ENCODE measurements at regions not wholly inside any gene's neighbourhood (a gene's known extent, or its start where the extent isn't known, plus 50 kb on each side); places are given as distances from the start of the nearest gene placed in this dataset.

- Histone ChIP-seq H3K36me3 (ENCODE audit: insufficient read depth, low read length) (no peaks in the 10 kb centered on the region), H3K79me2 (ENCODE audit: insufficient read depth, low read length) (no peaks in the 10 kb centered on the region), H3K4me2 (ENCODE audit: insufficient read depth, low read length) (no peak overlapping the region), H3K27ac (ENCODE audit: low read depth, low read length) (no peak overlapping the region), H3K4me3 (ENCODE audit: insufficient read depth, low read length) (no peak overlapping the region), H3K27me3 (ENCODE audit: insufficient read depth, low read length) (no peaks in the 10 kb centered on the region), H2AFZ (ENCODE audit: low read length) (no peak overlapping the region), H3K9me3 (ENCODE audit: low read depth, low read length) (no peaks in the 10 kb centered on the region), H4K20me1 (ENCODE audit: insufficient read depth, low read length) (no peaks in the 10 kb centered on the region), H3K4me1 (ENCODE audit: insufficient read depth, low read length) (no peaks in the 10 kb centered on the region)
- TF ChIP-seq CTCF (IDR thresholded peaks at IDR 0.05; ENCODE audit: extremely low read depth, low read depth, low read length): no peak
- no peak for DNase-seq (ENCODE audit: insufficient read length, low spot score, missing footprints)
Observed at GRCh38 chr16:63385714-63386432, 1349.6 kb upstream of the CDH8 start.

- no peaks in the 10 kb centered on the region for H3K9me3 ChIP-seq (ENCODE audit: low read depth, low read length)
- no peaks in the 10 kb centered on the region for H3K79me2 ChIP-seq (ENCODE audit: insufficient read depth, low read length)
- H3K27me3 ChIP-seq (ENCODE audit: insufficient read depth, low read length): no peaks in the 10 kb centered on the region
- H4K20me1 ChIP-seq (ENCODE audit: insufficient read depth, low read length): no peaks in the 10 kb centered on the region
- no peak for DNase-seq (ENCODE audit: insufficient read length, low spot score, missing footprints)
- no peak overlapping the region for H3K27ac ChIP-seq (ENCODE audit: low read depth, low read length)
- TF ChIP-seq CTCF (IDR thresholded peaks at IDR 0.05; ENCODE audit: extremely low read depth, low read depth, low read length): no peak
- H3K4me3 ChIP-seq (ENCODE audit: insufficient read depth, low read length): no peak overlapping the region
- H2AFZ ChIP-seq (ENCODE audit: low read length): no peak overlapping the region
- H3K4me2 ChIP-seq (ENCODE audit: insufficient read depth, low read length): no peak overlapping the region
- no peaks in the 10 kb centered on the region for H3K36me3 ChIP-seq (ENCODE audit: insufficient read depth, low read length)
- no peaks in the 10 kb centered on the region for H3K4me1 ChIP-seq (ENCODE audit: insufficient read depth, low read length)
Observed at GRCh38 chr16:63373744-63374143, 1337.5 kb upstream of the CDH8 start.

- H3K79me2 ChIP-seq (ENCODE audit: insufficient read depth, low read length): no peaks in the 10 kb centered on the region
- no peak overlapping the region for H2AFZ ChIP-seq (ENCODE audit: low read length)
- no peaks in the 10 kb centered on the region for H3K36me3 ChIP-seq (ENCODE audit: insufficient read depth, low read length)
- no peaks in the 10 kb centered on the region for H3K4me1 ChIP-seq (ENCODE audit: insufficient read depth, low read length)
- no peak overlapping the region for H3K4me2 ChIP-seq (ENCODE audit: insufficient read depth, low read length)
- H3K27me3 ChIP-seq (ENCODE audit: insufficient read depth, low read length): no peaks in the 10 kb centered on the region
- H3K9me3 ChIP-seq (ENCODE audit: low read depth, low read length): no peaks in the 10 kb centered on the region
- no peak overlapping the region for H3K27ac ChIP-seq (ENCODE audit: low read depth, low read length)
- H4K20me1 ChIP-seq (ENCODE audit: insufficient read depth, low read length): no peaks in the 10 kb centered on the region
- H3K4me3 ChIP-seq (ENCODE audit: insufficient read depth, low read length): no peak overlapping the region
- no peak for DNase-seq (ENCODE audit: insufficient read length, low spot score, missing footprints)
- no peak for TF ChIP-seq CTCF (IDR thresholded peaks at IDR 0.05; ENCODE audit: extremely low read depth, low read depth, low read length)
Observed at GRCh38 chr16:63372815-63373214, 1336.6 kb upstream of the CDH8 start.

GRCh38 chr16:63372283-63372682, 1336.0 kb upstream of the CDH8 start:
- no peak overlapping the region for H3K27ac ChIP-seq (ENCODE audit: low read depth, low read length)
- no peak overlapping the region for H3K4me3 ChIP-seq (ENCODE audit: insufficient read depth, low read length)
- no peaks in the 10 kb centered on the region for H3K27me3 ChIP-seq (ENCODE audit: insufficient read depth, low read length)
- H3K4me2 ChIP-seq (ENCODE audit: insufficient read depth, low read length): no peak overlapping the region
- DNase-seq (ENCODE audit: insufficient read length, low spot score, missing footprints): no peak
- no peaks in the 10 kb centered on the region for H3K79me2 ChIP-seq (ENCODE audit: insufficient read depth, low read length)
- no peaks in the 10 kb centered on the region for H4K20me1 ChIP-seq (ENCODE audit: insufficient read depth, low read length)
- no peak overlapping the region for H2AFZ ChIP-seq (ENCODE audit: low read length)
- H3K9me3 ChIP-seq (ENCODE audit: low read depth, low read length): no peaks in the 10 kb centered on the region
- no peak for TF ChIP-seq CTCF (IDR thresholded peaks at IDR 0.05; ENCODE audit: extremely low read depth, low read depth, low read length)
- no peaks in the 10 kb centered on the region for H3K4me1 ChIP-seq (ENCODE audit: insufficient read depth, low read length)
- H3K36me3 ChIP-seq (ENCODE audit: insufficient read depth, low read length): no peaks in the 10 kb centered on the region

Data from osteoblast (primary cell).